HepG2 (cell line): ENCODE measurements at regions not wholly inside any gene's neighbourhood (a gene's known extent, or its start where the extent isn't known, plus 50 kb on each side); places are given as distances from the start of the nearest gene placed in this dataset.

Source experiments
- ATAC-seq: fragments of 200-7000 bp; cut with Tn5 transposase; 3 replicates; pipeline ENCODE4 v1.9.1; 2020; ENCODE audit warnings: mild to moderate bottlenecking, moderate library complexity
- BruUV-seq: library from RNA; stranded (reverse); fragments of 400-500 nt; replicated peaks from 2 replicates; lab custom pipeline; 2021; lab: Mats Ljungman, UMichigan
- CTCF ChIA-PET: fragments of 300-600 bp; formaldehyde crosslinking; extraction: SDS; loops from one replicate; lab custom pipeline; 2021; ENCODE audit warnings: low total read pairs, inconsistent platforms, low intra/inter-chr PET ratio; lab: Yijun Ruan, JAX
- POLR2A ChIA-PET: fragments of 350-600 bp; sonication (Branson Sonifier 250); formaldehyde crosslinking; loops from one replicate; lab custom pipeline; 2020; ENCODE audit warnings: antibody characterized with exemption, inconsistent platforms; lab: Yijun Ruan, JAX
- DNase-seq: peaks from one replicate; pipeline ENCODE4 v3.0.0-alpha.2; 2015; ENCODE audit warnings: low spot score
- FAIRE-seq: peaks from 3 replicates; lab custom pipeline; 2011; peaks lifted over from hg19 to GRCh38; lab: Jason Lieb, UNC
- H2AFZ ChIP-seq: one replicate; pipeline ENCODE4 v1.6.1; 2011; ENCODE audit warnings: low read length, inconsistent platforms
- H3K27ac ChIP-seq: fragments of 300-600 bp; 3 replicates; pipeline ENCODE4 v1.8.0; 2011; ENCODE audit warnings: mixed run types, mild to moderate bottlenecking, mixed read lengths, low read length, inconsistent platforms; ENCODE audit not compliant: insufficient read depth; ENCODE audit errors: extremely low read length
- H3K27me3 ChIP-seq, 2 experiments: fragments of 200-600 bp in 1 of 2; 2 replicates in 1 of 2; 3 replicates in 1 of 2; pipeline versions ENCODE4 v1.6.0 to v1.8.0; 2011; ENCODE audit warnings: low read length in 2 of 2, mild to moderate bottlenecking in 2 of 2, moderate library complexity in 2 of 2, inconsistent platforms in 1 of 2; ENCODE audit not compliant: insufficient read depth in 2 of 2, control insufficient read depth in 1 of 2
- H3K36me3 ChIP-seq, 2 experiments: fragments of 200-600 bp in 1 of 2; replicated peaks in 1 of 2; 2 replicates in 1 of 2; 3 replicates in 1 of 2; pipeline versions ENCODE4 v1.5.1 to v1.8.0; 2011; ENCODE audit warnings: low read length in 2 of 2, inconsistent platforms in 1 of 2; ENCODE audit not compliant: insufficient read depth in 2 of 2, control insufficient read depth in 1 of 2
- H3K4me1 ChIP-seq: 2 replicates; pipeline ENCODE4 v1.5.1; 2012; ENCODE audit warnings: low read length, inconsistent platforms; ENCODE audit not compliant: insufficient read depth
- H3K4me2 ChIP-seq: 2 replicates; pipeline ENCODE4 v1.6.0; 2011; ENCODE audit warnings: low read depth, low read length, inconsistent platforms
- H3K4me3 ChIP-seq, 3 experiments: fragments of 200-600 bp in 1 of 3; sonication (generic), shearing (Covaris generic) in 1 of 3; replicated peaks in 1 of 3; 2 replicates each; pipeline ENCODE4 v1.5.1; 2011 to 2016; ENCODE audit warnings: low read length in 3 of 3, inconsistent platforms in 2 of 3, low read depth in 2 of 3, mild to moderate bottlenecking in 2 of 3, control low read depth in 1 of 3, mixed read lengths in 1 of 3; ENCODE audit not compliant: insufficient read depth in 1 of 3
- H3K79me2 ChIP-seq: one replicate; pipeline ENCODE4 v1.6.1; 2011; ENCODE audit warnings: low read length, inconsistent platforms; ENCODE audit not compliant: insufficient read depth
- H3K9ac ChIP-seq: 2 replicates; pipeline ENCODE4 v1.6.0; 2011; ENCODE audit warnings: mild to moderate bottlenecking, low read depth, low read length, inconsistent platforms; ENCODE audit not compliant: insufficient read depth
- H3K9me3 ChIP-seq: 2 replicates; pipeline ENCODE4 v1.5.1; 2012; ENCODE audit warnings: mild to moderate bottlenecking, low read length
- H4K20me1 ChIP-seq: 2 replicates; pipeline ENCODE4 v1.6.0; 2011; ENCODE audit warnings: inconsistent platforms, mild to moderate bottlenecking, low read length, moderate library complexity; ENCODE audit not compliant: insufficient read depth
- HMG20B ChIP-seq: conservative IDR thresholded peaks from 2 replicates; pipeline ENCODE4 v1.6.1; 2016; ENCODE audit warnings: missing genetic modification reagents, missing compliant biosample characterization
- NONO ChIP-seq, 2 experiments: fragments of 450-650 bp in 1 of 2; sonication (generic) in 1 of 2; formaldehyde crosslinking in 1 of 2; IDR thresholded peaks in 1 of 2; conservative IDR thresholded peaks in 1 of 2; 2 replicates each; pipeline versions ENCODE4 v1.6.1 to v1.8.0; 2017 to 2022; ENCODE audit warnings: mild to moderate bottlenecking in 1 of 2, missing genetic modification reagents in 1 of 2, moderate library complexity in 1 of 2
- NRL ChIP-seq: sonication (generic); formaldehyde crosslinking; IDR thresholded peaks from 2 replicates; pipeline ENCODE4 v1.5.0; 2020; ENCODE audit warnings: missing genetic modification reagents, mild to moderate bottlenecking, moderate library complexity, borderline replicate concordance
- TRIM24 ChIP-seq: sonication (generic); formaldehyde crosslinking; IDR thresholded peaks from 2 replicates; pipeline ENCODE4 v1.8.0; 2022; ENCODE audit warnings: mild to moderate bottlenecking, missing genetic modification reagents
- ZNF33B ChIP-seq: sonication (generic); formaldehyde crosslinking; IDR thresholded peaks from 2 replicates; pipeline ENCODE4 v1.5.1; 2020; ENCODE audit warnings: mild to moderate bottlenecking, missing genetic modification reagents
- ZNF687 ChIP-seq: sonication (generic); formaldehyde crosslinking; IDR thresholded peaks from 2 replicates; pipeline ENCODE4 v1.5.1; 2020; ENCODE audit warnings: mild to moderate bottlenecking, missing genetic modification reagents, moderate library complexity
- WGBS: methylation state at CpG from one replicate; pipeline ENCODE4 v1.1.6; 2017; ENCODE audit warnings: low lambda C conversion rate; 5-methylcytosine and 5-hydroxymethylcytosine counted together
- in situ Hi-C: cut with HindIII; loops from 2 replicates; pipeline ENCODE4 v1.10.0; 2017; ENCODE audit warnings: low pct_unique_long_range_greater_than_20kb; ENCODE audit not compliant: extremely low pct_ligation_motif_present
- intact Hi-C: fragments of 100-400 bp; cut with micrococcal nuclease; formaldehyde crosslinking; loops from one replicate; pipeline ENCODE4 v1.10.0; 2022; ENCODE audit not compliant: unreplicated experiment
- TF ChIP-seq, protein P1 (sequence below): sonication (generic); formaldehyde crosslinking; IDR thresholded peaks from 2 replicates; pipeline ENCODE4 v1.5.0; 2020; ENCODE audit warnings: missing genetic modification reagents, mild to moderate bottlenecking, borderline replicate concordance

- POLR2A ChIA-PET, result no interaction called here
- CTCF ChIA-PET, result no interaction called here
- 46% methylated on average over 2 of the region's 2 CpGs for WGBS
- Histone ChIP-seq H3K36me3 (no peaks in the 10 kb centered on the region), H3K9ac (no peak overlapping the region), H3K27ac (no peak overlapping the region), H3K4me3 (no peak overlapping the region), H3K4me2 (no peak overlapping the region), H2AFZ (no peak overlapping the region), H3K79me2 (no peaks in the 10 kb centered on the region), H4K20me1 (no peaks in the 10 kb centered on the region), H3K9me3 (no peaks in the 10 kb centered on the region), H3K4me1 (peaks cover 17% of the 10 kb centered on the region), H3K27me3 (0 out of 5 replicates have a peak, but pooled peaks cover 0 to under 1% of the 10 kb centered on the region in 2 experiments)
- no peak for ATAC-seq
- FAIRE-seq, result no peak
- intact Hi-C loops (no loop called here), in situ Hi-C loops (loop anchor here (25.0 kb wide), 1 partner anchor 847 kb away; no protein-coding TSS in a partner anchor)
- no TSS peak for BruUV-seq
- DNase-seq, result no peak
- no peak for TF ChIP-seq NONO (IDR thresholded peaks at IDR 0.05)
- TF ChIP-seq NONO (CRISPR knock-in tag; conservative IDR thresholded peaks at IDR 0.05), result no peak
- TF ChIP-seq ZNF687 (CRISPR knock-in tag), result no peak
- no peak for TF ChIP-seq ZNF33B (CRISPR knock-in tag)
- TF ChIP-seq, protein P1, sequence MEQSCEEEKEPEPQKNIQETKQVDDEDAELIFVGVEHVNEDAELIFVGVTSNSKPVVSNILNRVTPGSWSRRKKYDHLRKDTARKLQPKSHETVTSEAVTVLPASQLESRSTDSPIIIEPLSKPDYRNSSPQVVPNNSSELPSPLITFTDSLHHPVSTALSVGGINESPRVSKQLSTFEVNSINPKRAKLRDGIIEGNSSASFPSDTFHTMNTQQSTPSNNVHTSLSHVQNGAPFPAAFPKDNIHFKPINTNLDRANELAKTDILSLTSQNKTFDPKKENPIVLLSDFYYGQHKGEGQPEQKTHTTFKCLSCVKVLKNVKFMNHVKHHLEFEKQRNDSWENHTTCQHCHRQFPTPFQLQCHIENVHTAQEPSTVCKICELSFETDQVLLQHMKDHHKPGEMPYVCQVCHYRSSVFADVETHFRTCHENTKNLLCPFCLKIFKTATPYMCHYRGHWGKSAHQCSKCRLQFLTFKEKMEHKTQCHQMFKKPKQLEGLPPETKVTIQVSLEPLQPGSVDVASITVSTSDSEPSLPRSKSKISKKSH, result no peak
- TF ChIP-seq NRL (CRISPR knock-in tag), result no peak
- no peak for TF ChIP-seq TRIM24 (CRISPR knock-in tag)
- TF ChIP-seq HMG20B (CRISPR knock-in tag), result no peak
Observed at GRCh38 chr18:57915248-57915647, 112.1 kb upstream of the ATP8B1 start.
